Upper lobe of left lung (tissue), 6 donors: ENCODE measurements at regions not wholly inside any gene's neighbourhood (a gene's known extent, or its start where the extent isn't known, plus 50 kb on each side); places are given as distances from the start of the nearest gene placed in this dataset.

Experiments used
- ATAC-seq, 2 donors: fragments of 200-7000 bp; cut with Tn5 transposase; one replicate each; pipeline ENCODE4 v1.9.1; 2022; ENCODE audit warnings: mild to moderate bottlenecking in 2 of 2, moderate library complexity in 2 of 2; ENCODE audit not compliant: low FRiP score in 2 of 2
- DNase-seq, 2 donors: peaks; one replicate each; pipeline ENCODE4 v3.0.0-alpha.2; 2019 to 2020
- H3K27ac ChIP-seq, 4 donors: fragments of 200-600 bp; sonication (generic); one replicate each; pipeline ENCODE4 v1.5.1; 2016 to 2019
- H3K27me3 ChIP-seq, 4 donors: fragments of 200-600 bp; sonication (generic); one replicate each; pipeline ENCODE4 v1.5.1; 2017 to 2019
- H3K36me3 ChIP-seq, 4 donors: fragments of 200-600 bp; sonication (generic); one replicate each; pipeline ENCODE4 v1.5.1; 2016 to 2019
- H3K4me1 ChIP-seq, 4 donors: fragments of 200-600 bp; sonication (generic); one replicate each; pipeline ENCODE4 v1.5.1; 2018 to 2019
- H3K4me3 ChIP-seq, 4 donors: fragments of 200-600 bp; sonication (generic); one replicate each; pipeline ENCODE4 v1.5.1; 2017 to 2019; ENCODE audit warnings: mild to moderate bottlenecking in 2 of 4, moderate library complexity in 1 of 4
- H3K9me3 ChIP-seq, 4 donors: fragments of 200-600 bp; sonication (generic); one replicate each; pipeline ENCODE4 v1.5.1; 2018 to 2019
- CTCF ChIP-seq, 6 experiments: fragments of 450-650 bp in 4 of 6; fragments of 200-600 bp in 2 of 6; sonication (generic) in 2 of 6; IDR thresholded peaks; one replicate each; pipeline ENCODE4 v1.5.1; 2016 to 2019; ENCODE audit warnings: antibody characterized with exemption in 6 of 6
- EP300 ChIP-seq, 4 donors: sonication (generic); formaldehyde crosslinking; IDR thresholded peaks; one replicate each; pipeline ENCODE4 v1.5.1; 2017; ENCODE audit warnings: antibody characterized with exemption in 4 of 4, control low read depth in 2 of 4
- POLR2A ChIP-seq, 4 donors: fragments of 450-650 bp; IDR thresholded peaks; one replicate each; pipeline ENCODE4 v1.5.1; 2016 to 2017; ENCODE audit warnings: antibody characterized with exemption in 4 of 4, mild to moderate bottlenecking in 2 of 4
- POLR2AphosphoS5 ChIP-seq, 2 donors: sonication (generic); formaldehyde crosslinking; IDR thresholded peaks; one replicate each; pipeline ENCODE4 v1.5.1; 2017; ENCODE audit warnings: antibody characterized with exemption in 2 of 2
- WGBS, 2 donors: methylation state at CpG; one replicate each; pipeline ENCODE4 v1.1.5; 2017 to 2018; 5-methylcytosine and 5-hydroxymethylcytosine counted together
- donor health status: DM: no; HTN: no; CAD: no; lungs with moderate emphysema.
- donor health status: DM: no; HTN: yes; CAD: no; lungs with severe emphysema.

DNA sequence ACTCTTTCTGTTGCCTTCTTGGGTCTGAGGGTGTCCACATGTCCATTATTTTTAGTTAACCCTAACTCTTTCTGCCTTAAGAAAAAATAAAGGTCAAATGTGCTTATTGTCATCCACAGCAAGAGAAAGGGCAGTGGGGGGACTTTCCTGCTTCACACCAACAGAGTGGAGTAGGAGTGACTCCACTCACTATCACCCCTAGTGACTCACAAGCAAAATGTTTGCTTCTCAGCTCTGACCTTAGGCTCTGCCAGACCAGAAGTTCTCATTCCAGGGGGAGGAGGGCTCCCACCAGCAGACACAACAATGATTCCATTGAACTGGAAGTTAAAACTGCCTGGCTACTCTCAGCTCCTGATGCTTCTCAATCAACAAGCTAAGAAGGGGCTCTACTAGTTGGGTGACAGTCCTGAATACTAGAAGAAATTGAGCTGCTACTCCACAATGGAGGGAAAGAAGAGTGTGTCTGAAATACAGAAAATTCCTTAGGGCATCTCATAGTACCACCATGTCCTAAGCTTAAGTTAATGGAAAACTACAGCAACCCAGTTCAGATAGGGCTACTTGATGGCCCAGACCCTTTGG lies 83.9 kb upstream of the AFDN start:
- Histone ChIP-seq H3K36me3 (no peaks in the 10 kb centered on the region), H3K9me3 (no peaks in the 10 kb centered on the region), H3K4me1 (no peaks in the 10 kb centered on the region), H3K27me3 (no peaks in the 10 kb centered on the region), H3K27ac (no peak overlapping the region), H3K4me3 (no peak overlapping the region)
- ATAC-seq = no peak
- TF ChIP-seq EP300 (IDR thresholded peaks at IDR 0.05) (no peak), POLR2AphosphoS5 (IDR thresholded peaks at IDR 0.05) (no peak), POLR2A (IDR thresholded peaks at IDR 0.05) (no peak), CTCF (IDR thresholded peaks at IDR 0.05) (no peak)
- DNase-seq = no peak

GRCh38 chr6:167744681-167745669 lies 81.7 kb upstream of the AFDN start:
- Histone ChIP-seq H3K4me1 (peaks cover 0 to under 1% (median 0%) of the 10 kb centered on the region in 4 donors), H3K9me3 (no peaks in the 10 kb centered on the region), H3K27me3 (no peaks in the 10 kb centered on the region), H3K36me3 (no peaks in the 10 kb centered on the region), H3K4me3 (no peak overlapping the region), H3K27ac (peak overlapping the region in 1 of 4 donors; percentile 47)
- DNase-seq (no peak), ATAC-seq (peak in 1 of 2 donors; percentile 28)
- WGBS, 2 donors = 56 to 62% methylated on average over 14 to 16 of the region's 16 CpGs
- TF ChIP-seq POLR2A (IDR thresholded peaks at IDR 0.05) (no peak), POLR2AphosphoS5 (IDR thresholded peaks at IDR 0.05) (no peak), EP300 (IDR thresholded peaks at IDR 0.05) (no peak), CTCF (IDR thresholded peaks at IDR 0.05) (no peak)

GRCh38 chr6:167745670-167746389 lies 80.9 kb upstream of the AFDN start:
- WGBS, 2 donors = 69 to 86% methylated on average over 16 to 19 of the region's 19 CpGs
- ATAC-seq = peak; percentile 27 to 58
- DNase-seq = no peak

DNA sequence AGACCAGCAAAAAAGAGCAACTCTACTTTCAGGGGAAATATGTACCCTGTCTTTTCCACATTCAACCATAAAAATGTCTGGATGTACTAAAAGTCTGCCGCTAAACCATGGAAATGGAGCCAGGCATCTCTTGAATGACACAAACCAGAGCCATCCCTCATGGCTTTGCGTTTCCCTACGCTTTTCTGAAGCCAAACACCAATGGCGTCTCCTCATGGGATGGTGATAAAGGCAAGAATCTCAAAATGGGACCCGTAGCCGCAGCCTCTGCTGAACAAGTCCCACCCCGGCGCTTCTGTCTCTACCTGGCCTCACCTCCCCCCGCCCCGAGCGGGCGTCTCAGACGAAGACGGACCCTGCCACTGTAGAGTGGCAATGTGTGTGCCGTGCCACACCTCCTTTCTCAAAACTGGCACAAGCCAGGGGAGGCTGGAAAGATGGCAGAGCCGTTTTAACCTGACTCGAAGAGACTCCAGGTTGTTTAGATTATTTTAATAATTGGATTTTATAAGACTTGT lies 80.3 kb upstream of the AFDN start:
- Histone ChIP-seq H3K36me3 (no peaks in the 10 kb centered on the region), H3K4me1 (peaks cover 4 to 16% (median 12%) of the 10 kb centered on the region in 4 donors), H3K27ac (peak overlapping the region in 1 of 4 donors; percentile 47), H3K9me3 (no peaks in the 10 kb centered on the region), H3K4me3 (no peak overlapping the region), H3K27me3 (no peaks in the 10 kb centered on the region)
- DNase-seq = peak in 1 of 2 donors; percentile 54
- ATAC-seq = no peak
- 87 to 89% methylated on average over 17 of the region's 17 CpGs for WGBS, 2 donors
- no peak for TF ChIP-seq CTCF (IDR thresholded peaks at IDR 0.05)
- TF ChIP-seq EP300 (IDR thresholded peaks at IDR 0.05) = no peak
- no peak for TF ChIP-seq POLR2AphosphoS5 (IDR thresholded peaks at IDR 0.05)
- TF ChIP-seq POLR2A (IDR thresholded peaks at IDR 0.05) = no peak

More at GRCh38 chr6:167745670-167746389, 80.9 kb upstream of the AFDN start:
- Histone ChIP-seq H3K9me3 (no peaks in the 10 kb centered on the region), H3K4me1 (peaks cover 0 to 9% (median 5%) of the 10 kb centered on the region in 4 donors), H3K27ac (peak overlapping the region in 1 of 4 donors; percentile 47), H3K27me3 (no peaks in the 10 kb centered on the region), H3K36me3 (no peaks in the 10 kb centered on the region), H3K4me3 (no peak overlapping the region)
- TF ChIP-seq CTCF (IDR thresholded peaks at IDR 0.05) (no peak), POLR2AphosphoS5 (IDR thresholded peaks at IDR 0.05) (no peak), POLR2A (IDR thresholded peaks at IDR 0.05) (no peak), EP300 (IDR thresholded peaks at IDR 0.05) (no peak)
